Upper lobe of left lung (tissue), 6 donors: ENCODE measurements at regions not wholly inside any gene's neighbourhood (a gene's known extent, or its start where the extent isn't known, plus 50 kb on each side); places are given as distances from the start of the nearest gene placed in this dataset.

ENCODE experiments used
- ATAC-seq, 2 donors: fragments of 200-7000 bp; cut with Tn5 transposase; one replicate each; pipeline ENCODE4 v1.9.1; 2022; ENCODE audit warnings: mild to moderate bottlenecking in 2 of 2, moderate library complexity in 2 of 2; ENCODE audit not compliant: low FRiP score in 2 of 2
- DNase-seq, 2 donors: peaks; one replicate each; pipeline ENCODE4 v3.0.0-alpha.2; 2019 to 2020
- H3K27ac ChIP-seq, 4 donors: fragments of 200-600 bp; sonication (generic); one replicate each; pipeline ENCODE4 v1.5.1; 2016 to 2019
- H3K27me3 ChIP-seq, 4 donors: fragments of 200-600 bp; sonication (generic); one replicate each; pipeline ENCODE4 v1.5.1; 2017 to 2019
- H3K36me3 ChIP-seq, 4 donors: fragments of 200-600 bp; sonication (generic); one replicate each; pipeline ENCODE4 v1.5.1; 2016 to 2019
- H3K4me1 ChIP-seq, 4 donors: fragments of 200-600 bp; sonication (generic); one replicate each; pipeline ENCODE4 v1.5.1; 2018 to 2019
- H3K4me3 ChIP-seq, 4 donors: fragments of 200-600 bp; sonication (generic); one replicate each; pipeline ENCODE4 v1.5.1; 2017 to 2019; ENCODE audit warnings: mild to moderate bottlenecking in 2 of 4, moderate library complexity in 1 of 4
- H3K9me3 ChIP-seq, 4 donors: fragments of 200-600 bp; sonication (generic); one replicate each; pipeline ENCODE4 v1.5.1; 2018 to 2019
- EP300 ChIP-seq, 4 donors: sonication (generic); formaldehyde crosslinking; IDR thresholded peaks; one replicate each; pipeline ENCODE4 v1.5.1; 2017; ENCODE audit warnings: antibody characterized with exemption in 4 of 4, control low read depth in 2 of 4
- POLR2A ChIP-seq, 4 donors: fragments of 450-650 bp; IDR thresholded peaks; one replicate each; pipeline ENCODE4 v1.5.1; 2016 to 2017; ENCODE audit warnings: antibody characterized with exemption in 4 of 4, mild to moderate bottlenecking in 2 of 4
- POLR2AphosphoS5 ChIP-seq, 2 donors: sonication (generic); formaldehyde crosslinking; IDR thresholded peaks; one replicate each; pipeline ENCODE4 v1.5.1; 2017; ENCODE audit warnings: antibody characterized with exemption in 2 of 2
- WGBS, 2 donors: methylation state at CpG; one replicate each; pipeline ENCODE4 v1.1.5; 2017 to 2018; 5-methylcytosine and 5-hydroxymethylcytosine counted together
- TF ChIP-seq, protein P1 (sequence below), 6 experiments: fragments of 450-650 bp in 4 of 6; fragments of 200-600 bp in 2 of 6; sonication (generic) in 2 of 6; IDR thresholded peaks; one replicate each; pipeline ENCODE4 v1.5.1; 2016 to 2019; ENCODE audit warnings: antibody characterized with exemption in 6 of 6
- donor health status: DM: no; HTN: no; CAD: no; lungs with moderate emphysema.
- donor health status: DM: no; HTN: yes; CAD: no; lungs with severe emphysema.

DNA sequence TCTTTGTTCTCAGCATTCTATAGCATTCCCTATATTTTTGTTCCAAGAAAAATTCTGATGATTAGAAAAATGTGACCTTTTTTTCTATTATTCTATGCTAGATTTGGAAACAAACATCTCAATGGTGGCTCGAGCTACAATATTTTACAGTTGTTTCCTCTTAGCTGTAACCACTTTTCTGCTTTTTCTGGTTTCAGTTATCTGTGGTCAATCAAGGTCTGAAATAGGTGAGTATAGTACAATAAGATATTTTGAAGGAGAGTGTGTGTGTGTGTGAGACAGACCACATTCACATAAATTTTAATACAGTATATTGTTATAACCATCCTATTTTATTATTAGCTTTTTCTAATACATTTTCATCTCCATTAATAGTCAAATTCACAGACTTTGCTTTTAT is 564.5 kb upstream of the GHITM start:
- Histone ChIP-seq H3K4me3 (no peak overlapping the region), H3K36me3 (no peaks in the 10 kb centered on the region), H3K9me3 (peaks cover 0 to 6% (median 1%) of the 10 kb centered on the region in 4 donors), H3K27ac (no peak overlapping the region), H3K27me3 (no peaks in the 10 kb centered on the region), H3K4me1 (no peaks in the 10 kb centered on the region)
- 68 to 89% methylated on average over 1 of the region's 1 CpG for WGBS, 2 donors
- ATAC-seq: no peak
- TF ChIP-seq POLR2A (IDR thresholded peaks at IDR 0.05): no peak
- no peak for TF ChIP-seq POLR2AphosphoS5 (IDR thresholded peaks at IDR 0.05)
- TF ChIP-seq EP300 (IDR thresholded peaks at IDR 0.05): no peak
- TF ChIP-seq, protein P1, sequence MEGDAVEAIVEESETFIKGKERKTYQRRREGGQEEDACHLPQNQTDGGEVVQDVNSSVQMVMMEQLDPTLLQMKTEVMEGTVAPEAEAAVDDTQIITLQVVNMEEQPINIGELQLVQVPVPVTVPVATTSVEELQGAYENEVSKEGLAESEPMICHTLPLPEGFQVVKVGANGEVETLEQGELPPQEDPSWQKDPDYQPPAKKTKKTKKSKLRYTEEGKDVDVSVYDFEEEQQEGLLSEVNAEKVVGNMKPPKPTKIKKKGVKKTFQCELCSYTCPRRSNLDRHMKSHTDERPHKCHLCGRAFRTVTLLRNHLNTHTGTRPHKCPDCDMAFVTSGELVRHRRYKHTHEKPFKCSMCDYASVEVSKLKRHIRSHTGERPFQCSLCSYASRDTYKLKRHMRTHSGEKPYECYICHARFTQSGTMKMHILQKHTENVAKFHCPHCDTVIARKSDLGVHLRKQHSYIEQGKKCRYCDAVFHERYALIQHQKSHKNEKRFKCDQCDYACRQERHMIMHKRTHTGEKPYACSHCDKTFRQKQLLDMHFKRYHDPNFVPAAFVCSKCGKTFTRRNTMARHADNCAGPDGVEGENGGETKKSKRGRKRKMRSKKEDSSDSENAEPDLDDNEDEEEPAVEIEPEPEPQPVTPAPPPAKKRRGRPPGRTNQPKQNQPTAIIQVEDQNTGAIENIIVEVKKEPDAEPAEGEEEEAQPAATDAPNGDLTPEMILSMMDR (IDR thresholded peaks at IDR 0.05): no peak
- DNase-seq: no peak

DNA sequence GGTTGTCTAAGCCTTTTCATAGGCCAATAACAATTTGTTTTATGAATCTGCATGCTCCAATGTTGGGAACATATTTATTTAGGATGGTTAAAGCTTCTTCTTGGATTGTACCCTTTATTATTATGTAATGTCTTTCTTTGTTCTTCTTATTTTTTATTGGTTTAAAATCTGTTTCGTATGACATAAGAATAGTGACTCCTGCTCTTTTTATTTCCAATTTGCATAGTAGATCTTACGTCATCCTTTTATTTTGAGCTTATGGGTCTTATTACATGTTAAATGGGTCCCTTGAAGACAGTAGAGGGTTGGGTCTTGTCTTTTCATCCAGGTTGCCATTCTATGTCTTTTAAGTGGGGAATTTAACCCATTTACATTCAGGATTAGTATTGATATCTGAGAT is 561.9 kb upstream of the GHITM start:
- no peaks in the 10 kb centered on the region for H3K36me3 ChIP-seq
- peaks cover 0 to 6% (median 1%) of the 10 kb centered on the region in 4 donors for H3K9me3 ChIP-seq
- no peak for ATAC-seq
- H3K27me3 ChIP-seq: no peaks in the 10 kb centered on the region
- TF ChIP-seq, protein P1 (IDR thresholded peaks at IDR 0.05): no peak
- TF ChIP-seq POLR2AphosphoS5 (IDR thresholded peaks at IDR 0.05) (no peak), EP300 (IDR thresholded peaks at IDR 0.05) (no peak)
- no peak overlapping the region for H3K4me3 ChIP-seq
- WGBS, 2 donors: 89 to 94% methylated on average over 2 of the region's 2 CpGs
- no peak overlapping the region for H3K27ac ChIP-seq
- H3K4me1 ChIP-seq: no peaks in the 10 kb centered on the region
- no peak for DNase-seq

DNA sequence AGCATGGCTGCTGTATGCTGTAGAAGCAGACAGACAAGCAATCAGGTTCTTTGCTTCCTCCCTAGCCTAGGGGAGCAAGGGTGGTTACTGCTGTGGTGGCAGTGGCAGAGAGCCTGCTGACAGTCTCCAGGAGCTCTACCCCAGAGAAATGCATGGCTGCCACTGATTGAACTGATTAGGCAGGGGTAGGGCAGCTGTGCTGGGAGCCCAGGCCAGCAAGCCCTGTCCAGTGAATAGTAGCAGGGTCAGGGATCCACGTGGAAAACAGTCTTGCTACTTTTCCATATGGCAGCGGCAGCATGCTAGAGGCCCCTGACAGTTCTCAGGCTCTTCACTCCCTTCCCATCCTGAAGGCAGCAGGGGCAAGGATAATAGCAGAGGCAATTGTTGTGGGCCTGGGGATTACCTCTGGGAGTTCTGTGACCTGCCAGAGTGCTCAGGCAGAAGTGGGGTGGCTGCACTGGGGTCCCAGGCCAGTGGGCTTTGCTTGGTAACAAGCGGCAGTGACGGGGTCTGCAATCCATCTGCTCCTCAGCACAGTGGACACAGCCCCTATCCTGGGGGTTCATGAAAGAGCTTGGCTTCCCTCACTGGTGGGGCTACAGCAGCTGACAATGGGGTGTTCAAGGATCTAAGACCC is 558.8 kb upstream of the GHITM start:
- TF ChIP-seq POLR2AphosphoS5 (IDR thresholded peaks at IDR 0.05) (no peak), EP300 (IDR thresholded peaks at IDR 0.05) (no peak), POLR2A (IDR thresholded peaks at IDR 0.05) (no peak)
- TF ChIP-seq, protein P1 (IDR thresholded peaks at IDR 0.05): no peak
- no peak overlapping the region for H3K27ac ChIP-seq
- no peaks in the 10 kb centered on the region for H3K27me3 ChIP-seq
- H3K9me3 ChIP-seq: peaks cover 0 to 6% (median 1%) of the 10 kb centered on the region in 4 donors
- no peaks in the 10 kb centered on the region for H3K4me1 ChIP-seq
- H3K36me3 ChIP-seq: no peaks in the 10 kb centered on the region
- no peak for DNase-seq
- ATAC-seq: no peak
- WGBS, 2 donors: 62 to 79% methylated on average over 2 of the region's 4 CpGs
- no peak overlapping the region for H3K4me3 ChIP-seq

DNA sequence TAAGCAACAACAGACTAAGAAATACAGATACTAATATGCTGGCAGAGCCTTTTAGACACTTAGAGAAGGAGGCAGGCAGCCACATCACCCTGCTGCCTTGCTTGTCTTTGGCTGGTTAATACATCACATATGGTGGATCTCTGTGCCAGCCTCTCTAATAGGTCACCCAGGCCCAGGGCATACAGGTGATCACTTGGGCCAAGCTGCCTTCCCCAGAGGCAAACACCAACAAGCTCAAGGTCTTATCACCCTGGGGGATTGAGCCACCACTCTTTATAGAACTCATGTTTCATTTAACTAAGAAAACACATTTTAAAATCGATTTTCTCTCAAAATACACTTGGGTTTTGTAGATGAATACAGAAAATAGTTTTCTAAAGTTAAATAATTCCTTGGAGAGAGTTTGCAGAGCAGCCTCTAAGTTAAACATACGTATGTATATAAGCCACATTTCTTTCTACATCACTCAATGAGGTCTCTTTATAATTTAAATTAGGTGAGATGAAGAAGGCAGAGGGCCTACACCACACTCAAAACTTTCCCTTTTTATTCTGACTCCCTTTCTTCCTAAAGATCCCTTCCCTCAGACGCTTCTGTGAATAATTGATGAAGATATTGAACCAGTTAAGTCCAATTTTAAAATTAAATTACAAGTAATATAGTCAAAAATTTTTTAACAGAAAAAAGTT is 556.8 kb upstream of the GHITM start:
- no peak for DNase-seq
- no peak for ATAC-seq
- Histone ChIP-seq H3K27me3 (no peaks in the 10 kb centered on the region), H3K4me1 (no peaks in the 10 kb centered on the region), H3K4me3 (no peak overlapping the region), H3K27ac (no peak overlapping the region), H3K36me3 (no peaks in the 10 kb centered on the region), H3K9me3 (peaks cover 0 to 5% (median 0%) of the 10 kb centered on the region in 4 donors)
- TF ChIP-seq EP300 (IDR thresholded peaks at IDR 0.05) (no peak), POLR2A (IDR thresholded peaks at IDR 0.05) (no peak), POLR2AphosphoS5 (IDR thresholded peaks at IDR 0.05) (no peak)
- TF ChIP-seq, protein P1 (IDR thresholded peaks at IDR 0.05): no peak
- WGBS, 2 donors: 62 to 74% methylated on average over 3 of the region's 3 CpGs

DNA sequence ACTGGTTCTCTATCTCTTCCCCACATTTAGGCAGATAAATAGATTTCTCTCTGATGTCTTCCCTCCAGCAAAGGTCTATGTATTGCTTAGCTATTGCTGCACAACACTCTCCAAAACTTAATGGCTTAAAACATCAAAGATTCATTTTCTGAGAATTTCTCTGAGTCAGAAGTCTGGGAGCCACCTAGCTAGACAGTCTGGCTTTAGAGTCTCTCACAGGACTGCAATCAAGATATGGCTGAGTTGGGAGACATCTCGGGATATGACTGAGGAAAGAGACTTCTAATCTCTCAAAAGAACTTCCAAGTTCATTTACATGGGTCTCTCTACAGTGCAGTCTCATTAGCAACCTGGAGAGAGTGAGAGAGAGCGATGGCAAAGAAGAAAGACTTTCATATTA is 553.6 kb upstream of the GHITM start:
- DNase-seq (no peak), ATAC-seq (no peak)
- H3K27ac ChIP-seq: no peak overlapping the region
- no peaks in the 10 kb centered on the region for H3K4me1 ChIP-seq
- H3K27me3 ChIP-seq: no peaks in the 10 kb centered on the region
- H3K36me3 ChIP-seq: no peaks in the 10 kb centered on the region
- WGBS, 2 donors: 79 to 80% methylated on average over 2 of the region's 2 CpGs
- no peaks in the 10 kb centered on the region for H3K9me3 ChIP-seq
- H3K4me3 ChIP-seq: no peak overlapping the region
- TF ChIP-seq EP300 (IDR thresholded peaks at IDR 0.05): no peak
